Endothelial cell of umbilical vein (primary cell): ENCODE measurements at regions not wholly inside any gene's neighbourhood (a gene's known extent, or its start where the extent isn't known, plus 50 kb on each side); places are given as distances from the start of the nearest gene placed in this dataset.

Experiments used
- CTCF ChIP-seq, 2 donors: IDR thresholded peaks; 1 replicate in 1 of 2; 2 replicates in 1 of 2; pipeline ENCODE4 v1.5.1; 2011; ENCODE audit warnings: low read length in 2 of 2, mild to moderate bottlenecking in 2 of 2, moderate library complexity in 2 of 2, control low read depth in 1 of 2, inconsistent platforms in 1 of 2, low read depth in 1 of 2; ENCODE audit not compliant: insufficient read depth in 1 of 2; ENCODE audit errors: extremely low read depth in 1 of 2
- EZH2 ChIP-seq: IDR thresholded peaks from 2 replicates; pipeline ENCODE4 v1.6.1; 2012; ENCODE audit warnings: borderline replicate concordance, low read depth, mild to moderate bottlenecking, moderate library complexity, low read length, inconsistent platforms; ENCODE audit not compliant: severe bottlenecking
- JUN ChIP-seq: IDR thresholded peaks from 2 replicates; pipeline ENCODE4 v1.6.1; 2011; ENCODE audit warnings: borderline replicate concordance, low read depth; ENCODE audit not compliant: insufficient read length, insufficient read depth
- POLR2A ChIP-seq: IDR thresholded peaks from 2 replicates; pipeline ENCODE4 v1.6.1; 2012; ENCODE audit warnings: low read depth, mild to moderate bottlenecking, control low read depth, low read length
- POLR2AphosphoS5 ChIP-seq: IDR thresholded peaks from 2 replicates; pipeline ENCODE4 v1.6.1; 2012; ENCODE audit warnings: low read depth, mild to moderate bottlenecking, control low read depth, low read length, moderate library complexity; ENCODE audit not compliant: insufficient read depth

DNA sequence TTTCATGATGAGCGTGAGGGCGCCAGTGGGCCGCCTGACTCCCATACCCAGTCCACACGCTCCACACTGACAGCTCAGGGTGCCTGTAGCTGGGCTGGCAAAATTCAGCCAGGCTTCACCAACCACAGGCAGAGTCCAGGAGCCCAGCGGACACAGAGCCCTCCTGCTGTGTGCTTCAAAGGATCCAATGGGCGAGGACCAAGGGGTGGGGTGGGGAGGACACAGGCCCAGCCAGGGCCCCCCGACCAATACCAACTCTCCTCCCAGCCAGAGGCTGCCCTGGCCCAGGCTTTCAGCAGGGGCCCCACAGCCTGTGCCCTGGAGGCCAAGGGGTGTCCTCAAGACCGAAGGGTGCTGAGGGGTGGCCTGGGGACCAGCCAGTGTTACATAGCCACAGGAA, 336.1 kb downstream of the CTTN start:
- TF ChIP-seq EZH2: no peak
- no peak for TF ChIP-seq POLR2A
- TF ChIP-seq CTCF (IDR thresholded peaks at IDR 0.05; ENCODE audit: extremely low read depth in 1 of 2, insufficient read depth in 1 of 2, low read depth in 1 of 2, low read length in 2 of 2): no peak
- no peak for TF ChIP-seq POLR2AphosphoS5
- TF ChIP-seq JUN: no peak
